SKM-1 treated with dmso at 0.1 percent for 144 hours (cell line): ENCODE measurements at regions not wholly inside any gene's neighbourhood (a gene's known extent, or its start where the extent isn't known, plus 50 kb on each side); places are given as distances from the start of the nearest gene placed in this dataset.
"Not testable (repeated sequence)": the region's sequence is repeated elsewhere in the genome, so short reads cannot be mapped to it uniquely, and the experiment has no call there.

Experiments used
- DNase-seq: peaks from one replicate; lab custom pipeline; 2025; ENCODE audit not compliant: unreplicated experiment; lab: John Stamatoyannopoulos, UW

GRCh38 chr18:59980188-59980637 lies 80.4 kb downstream of the PMAIP1 start:
- no peak for DNase-seq

- DNase-seq = no peak
Observed at GRCh38 chr18:59971871-59972428, 72.2 kb downstream of the PMAIP1 start.

GRCh38 chr18:59971144-59971543 lies 71.3 kb downstream of the PMAIP1 start:
- not testable (repeated sequence) for DNase-seq

GRCh38 chr18:59969477-59970028 lies 69.8 kb downstream of the PMAIP1 start:
- DNase-seq = not testable (repeated sequence)

- DNase-seq = no peak
Observed at GRCh38 chr18:59968583-59968982, 68.8 kb downstream of the PMAIP1 start.

- DNase-seq = no peak
Observed at GRCh38 chr18:59967878-59968277, 68.1 kb downstream of the PMAIP1 start.

- no peak for DNase-seq
Observed at GRCh38 chr18:59966913-59967312, 67.1 kb downstream of the PMAIP1 start.

- DNase-seq = no peak
Observed at GRCh38 chr18:59963229-59963628, 63.4 kb downstream of the PMAIP1 start.

GRCh38 chr18:59961070-59961469 lies 61.3 kb downstream of the PMAIP1 start:
- no peak for DNase-seq

- no peak for DNase-seq
Observed at GRCh38 chr18:59960272-59960671, 60.5 kb downstream of the PMAIP1 start.

GRCh38 chr18:59959606-59960005 lies 59.8 kb downstream of the PMAIP1 start:
- no peak for DNase-seq

- DNase-seq = no peak
Observed at GRCh38 chr18:59959073-59959472, 59.3 kb downstream of the PMAIP1 start.

GRCh38 chr18:59957957-59958356 lies 58.2 kb downstream of the PMAIP1 start:
- DNase-seq = no peak

GRCh38 chr18:59954755-59955156 lies 55.0 kb downstream of the PMAIP1 start:
- no peak for DNase-seq

GRCh38 chr18:59954241-59954640 lies 54.4 kb downstream of the PMAIP1 start:
- DNase-seq = no peak
